HL-60/S4 (cell line): ENCODE measurements at regions not wholly inside any gene's neighbourhood (a gene's known extent, or its start where the extent isn't known, plus 50 kb on each side); places are given as distances from the start of the nearest gene placed in this dataset.

Source experiments
- in situ Hi-C: fragments of 300-500 bp; cut with MboI; formaldehyde crosslinking; loops from 2 replicates; pipeline ENCODE4 v1.14.3; 2022; ENCODE audit warnings: low sequenced_read_pairs

- in situ Hi-C loops: loop anchor here (25.0 kb wide), 1 partner anchor 295 kb away; no protein-coding TSS in a partner anchor
Measured at GRCh38 chr13:26482451-26483197, 74.9 kb upstream of the WASF3 start.

- in situ Hi-C loops: loop anchor here (25.0 kb wide), 1 partner anchor 296 kb away; no protein-coding TSS in a partner anchor
Measured at GRCh38 chr13:26483546-26483945, 73.9 kb upstream of the WASF3 start.

GRCh38 chr13:26484196-26484595 lies 73.3 kb upstream of the WASF3 start:
- in situ Hi-C loops: loop anchor here (25.0 kb wide), 1 partner anchor 297 kb away; no protein-coding TSS in a partner anchor

DNA sequence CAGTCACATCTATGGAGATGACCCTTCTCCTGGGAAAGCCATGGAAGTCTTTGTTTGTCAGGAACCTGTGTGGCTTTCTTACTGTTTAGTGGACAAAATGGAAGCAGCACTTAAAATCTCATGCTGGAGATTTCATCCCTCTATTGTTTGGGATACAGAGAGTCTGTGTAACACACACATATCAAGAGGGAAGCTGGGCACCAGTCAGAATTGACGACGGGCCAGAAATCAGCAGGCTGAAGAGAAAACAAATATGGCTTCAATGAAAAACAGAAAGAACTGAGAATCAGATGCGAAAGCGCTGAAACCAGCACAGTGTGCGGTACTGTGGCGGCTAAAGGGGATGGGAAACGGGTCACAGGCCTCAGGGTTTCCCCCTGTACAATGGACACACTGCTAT lies 72.2 kb upstream of the WASF3 start:
- in situ Hi-C loops: loop anchor here (25.0 kb wide), 1 partner anchor 298 kb away; no protein-coding TSS in a partner anchor

GRCh38 chr13:26485786-26486185 lies 71.7 kb upstream of the WASF3 start:
- in situ Hi-C loops: loop anchor here (25.0 kb wide), 1 partner anchor 298 kb away; no protein-coding TSS in a partner anchor

DNA sequence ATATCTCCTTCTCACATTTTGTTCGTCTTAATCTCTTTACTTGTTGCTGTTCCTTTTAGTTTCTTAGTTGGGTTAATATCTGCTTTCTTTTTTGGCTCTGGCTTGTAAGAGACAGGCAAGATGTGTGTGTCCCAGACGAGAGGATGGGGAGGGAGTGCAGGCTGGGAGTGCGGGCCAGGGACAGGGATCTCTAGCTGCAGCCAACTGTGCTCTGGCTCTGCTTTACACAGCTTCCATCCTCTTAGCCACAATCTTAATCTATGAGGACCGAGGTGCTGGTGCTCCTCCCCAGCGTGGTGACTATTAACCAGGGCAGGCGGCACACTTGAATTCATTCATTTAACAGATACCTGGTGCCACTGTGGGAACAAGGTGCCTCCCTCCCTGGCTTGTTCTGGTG lies 70.9 kb upstream of the WASF3 start:
- in situ Hi-C loops: loop anchor here (25.0 kb wide), 1 partner anchor 299 kb away; no protein-coding TSS in a partner anchor

- in situ Hi-C loops: loop anchor here (25.0 kb wide), 1 partner anchor 300 kb away; no protein-coding TSS in a partner anchor
Measured at GRCh38 chr13:26487781-26488180, 69.7 kb upstream of the WASF3 start.

GRCh38 chr13:26488236-26489003 lies 69.1 kb upstream of the WASF3 start:
- in situ Hi-C loops: loop anchor here (25.0 kb wide), 1 partner anchor 301 kb away; no protein-coding TSS in a partner anchor

DNA sequence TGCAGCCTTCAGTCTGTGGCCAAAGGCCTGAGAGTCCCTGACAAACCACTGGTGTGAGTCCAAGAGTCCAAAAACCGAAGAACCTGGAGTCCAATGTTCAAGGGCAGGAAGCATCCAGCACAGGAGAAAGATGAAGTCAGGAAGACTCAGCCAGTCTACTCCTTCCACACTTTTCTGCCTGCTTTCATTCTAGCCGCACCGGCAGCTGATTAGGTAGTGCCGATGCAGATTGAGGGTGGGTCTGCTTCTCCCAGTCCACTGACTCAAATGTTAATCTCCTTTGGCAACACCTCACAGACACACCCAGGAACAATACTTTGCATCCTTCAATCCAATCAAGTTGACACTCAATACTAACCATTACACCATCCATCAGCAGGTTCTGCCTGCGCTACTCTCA lies 65.2 kb upstream of the WASF3 start:
- in situ Hi-C loops: loop anchor here (25.0 kb wide), 1 partner anchor 305 kb away; no protein-coding TSS in a partner anchor

GRCh38 chr13:26494571-26495195 lies 62.8 kb upstream of the WASF3 start:
- in situ Hi-C loops: loop anchor here (25.0 kb wide), 1 partner anchor 307 kb away; no protein-coding TSS in a partner anchor

DNA sequence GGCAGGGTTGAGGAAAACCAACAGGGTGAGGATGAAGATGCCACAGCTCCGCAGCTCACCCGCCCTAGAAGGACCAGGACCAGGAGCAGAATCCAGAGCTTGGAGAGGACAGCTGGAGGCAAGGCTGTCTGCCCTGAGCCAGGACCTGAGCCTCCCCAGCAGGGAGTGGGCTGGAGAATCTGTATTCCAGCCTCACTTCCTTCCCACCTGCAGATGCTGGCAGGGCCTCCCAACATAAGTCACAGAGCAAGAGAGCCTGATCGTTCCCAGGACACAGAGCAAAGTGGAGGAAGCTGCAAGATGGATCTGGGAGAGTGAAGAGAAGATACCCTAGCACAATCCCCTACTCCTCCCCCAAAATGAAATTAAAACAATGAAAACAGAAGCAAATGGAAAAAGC lies 61.7 kb upstream of the WASF3 start:
- in situ Hi-C loops: loop anchor here (25.0 kb wide), 1 partner anchor 308 kb away; no protein-coding TSS in a partner anchor

- in situ Hi-C loops: loop anchor here (25.0 kb wide), 1 partner anchor 311 kb away; no protein-coding TSS in a partner anchor
Measured at GRCh38 chr13:26497968-26498511, 59.4 kb upstream of the WASF3 start.

GRCh38 chr13:26498656-26499601 lies 58.6 kb upstream of the WASF3 start:
- in situ Hi-C loops: loop anchor here (25.0 kb wide), 1 partner anchor 312 kb away; no protein-coding TSS in a partner anchor

DNA sequence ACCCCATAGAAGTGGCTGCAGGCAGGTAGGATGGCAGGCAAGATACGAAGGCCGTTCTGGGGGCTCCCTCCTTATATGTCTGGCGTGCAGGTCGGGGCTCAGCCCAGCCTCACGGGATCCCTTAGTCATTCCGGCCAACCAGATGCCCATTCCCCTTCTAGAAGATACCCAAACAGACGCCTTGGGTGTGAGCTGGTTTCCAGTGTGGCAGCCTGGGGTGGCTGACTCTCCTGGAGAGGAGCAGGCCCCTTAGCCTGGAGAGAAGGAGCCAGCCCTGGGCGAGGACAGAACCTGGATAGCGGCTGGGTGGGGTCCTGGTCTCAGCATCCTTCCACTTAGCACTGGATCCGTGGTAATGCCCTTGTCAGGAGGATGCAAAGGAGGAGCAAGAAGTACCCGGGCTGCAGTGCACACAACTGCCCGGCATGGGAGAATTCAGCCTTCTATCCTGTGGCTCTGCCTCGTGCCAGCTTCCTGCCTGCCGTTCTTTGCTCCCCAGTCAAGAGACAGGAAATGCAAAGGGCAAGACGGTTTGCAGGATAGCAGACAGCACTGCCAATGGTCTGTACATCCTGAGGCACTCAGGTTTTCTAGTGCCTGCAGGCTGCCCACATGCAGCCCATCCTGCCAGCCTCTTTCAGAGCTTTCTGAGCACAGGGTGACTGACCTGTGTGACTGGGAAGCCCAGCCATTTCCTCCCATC lies 56.7 kb upstream of the WASF3 start:
- in situ Hi-C loops: no loop called here

- in situ Hi-C loops: no loop called here
Measured at GRCh38 chr13:26501641-26502040, 55.8 kb upstream of the WASF3 start.

GRCh38 chr13:26502826-26503225 lies 54.7 kb upstream of the WASF3 start:
- in situ Hi-C loops: no loop called here

- in situ Hi-C loops: no loop called here
Measured at GRCh38 chr13:26503826-26504594, 53.5 kb upstream of the WASF3 start.
